ENCODE measurements at regions not wholly inside any gene's neighbourhood (a gene's known extent, or its start where the extent isn't known, plus 50 kb on each side); places are given as distances from the start of the nearest gene placed in this dataset.

- intact Hi-C loops (cut with DNase I) = no loop called here
- Histone ChIP-seq H3K4me3 (no peak overlapping the region), H3K27ac (no peak overlapping the region), H3K9me3 (peaks cover 0 to 2% (median 0%) of the 10 kb centered on the region in 4 donors), H3K36me3 (no peaks in the 10 kb centered on the region), H3K27me3 (no peaks in the 10 kb centered on the region), H3K4me1 (no peaks in the 10 kb centered on the region)
- TF ChIP-seq CTCF (IDR thresholded peaks at IDR 0.05) (no peak), POLR2A (IDR thresholded peaks at IDR 0.05) (no peak), EP300 (IDR thresholded peaks at IDR 0.05) (no peak), POLR2AphosphoS5 (IDR thresholded peaks at IDR 0.05) (no peak)
- no peak for DNase-seq
Observed at GRCh38 chr2:57692395-57692794, 354.2 kb upstream of the VRK2 start.

- Histone ChIP-seq H3K36me3 (no peaks in the 10 kb centered on the region), H3K27me3 (no peaks in the 10 kb centered on the region), H3K9me3 (peaks cover 0 to 2% (median 0%) of the 10 kb centered on the region in 4 donors), H3K4me3 (no peak overlapping the region), H3K4me1 (no peaks in the 10 kb centered on the region), H3K27ac (no peak overlapping the region)
- no peak for DNase-seq
- no peak for TF ChIP-seq POLR2AphosphoS5 (IDR thresholded peaks at IDR 0.05)
- no peak for TF ChIP-seq POLR2A (IDR thresholded peaks at IDR 0.05)
- TF ChIP-seq CTCF (IDR thresholded peaks at IDR 0.05) = no peak
- TF ChIP-seq EP300 (IDR thresholded peaks at IDR 0.05) = no peak
- intact Hi-C loops (cut with DNase I) = no loop called here
Observed at GRCh38 chr2:57693177-57693576, 353.4 kb upstream of the VRK2 start.

GRCh38 chr2:57693965-57694364 is 352.6 kb upstream of the VRK2 start:
- no peak for DNase-seq
- no peak overlapping the region for H3K4me3 ChIP-seq
- no peaks in the 10 kb centered on the region for H3K4me1 ChIP-seq
- no peaks in the 10 kb centered on the region for H3K27me3 ChIP-seq
- H3K27ac ChIP-seq = no peak overlapping the region
- H3K9me3 ChIP-seq = peaks cover 0 to 2% (median 0%) of the 10 kb centered on the region in 4 donors
- 70 to 81% methylated on average over 2 of the region's 2 CpGs for WGBS, 2 donors
- intact Hi-C loops (cut with DNase I) = no loop called here
- no peak for TF ChIP-seq EP300 (IDR thresholded peaks at IDR 0.05)
- TF ChIP-seq POLR2AphosphoS5 (IDR thresholded peaks at IDR 0.05) = no peak
- no peak for TF ChIP-seq CTCF (IDR thresholded peaks at IDR 0.05)
- TF ChIP-seq POLR2A (IDR thresholded peaks at IDR 0.05) = no peak
- no peaks in the 10 kb centered on the region for H3K36me3 ChIP-seq

GRCh38 chr2:57696016-57696415 is 350.6 kb upstream of the VRK2 start:
- H3K9me3 ChIP-seq = no peaks in the 10 kb centered on the region
- H3K4me3 ChIP-seq = no peak overlapping the region
- no peaks in the 10 kb centered on the region for H3K27me3 ChIP-seq
- intact Hi-C loops (cut with DNase I) = no loop called here
- no peak for TF ChIP-seq EP300 (IDR thresholded peaks at IDR 0.05)
- TF ChIP-seq CTCF (IDR thresholded peaks at IDR 0.05) = no peak
- no peak for TF ChIP-seq POLR2A (IDR thresholded peaks at IDR 0.05)
- no peak for TF ChIP-seq POLR2AphosphoS5 (IDR thresholded peaks at IDR 0.05)
- no peak for DNase-seq
- H3K4me1 ChIP-seq = no peaks in the 10 kb centered on the region
- no peak overlapping the region for H3K27ac ChIP-seq
- H3K36me3 ChIP-seq = no peaks in the 10 kb centered on the region
- WGBS, 2 donors = 84 to 92% methylated on average over 4 of the region's 4 CpGs

- Histone ChIP-seq H3K27me3 (no peaks in the 10 kb centered on the region), H3K9me3 (no peaks in the 10 kb centered on the region), H3K4me1 (no peaks in the 10 kb centered on the region), H3K36me3 (no peaks in the 10 kb centered on the region), H3K4me3 (no peak overlapping the region), H3K27ac (no peak overlapping the region)
- intact Hi-C loops (cut with DNase I) = no loop called here
- DNase-seq = no peak
- TF ChIP-seq POLR2A (IDR thresholded peaks at IDR 0.05) (no peak), EP300 (IDR thresholded peaks at IDR 0.05) (no peak), POLR2AphosphoS5 (IDR thresholded peaks at IDR 0.05) (no peak)
- 60 to 68% methylated on average over 1 of the region's 1 CpG for WGBS, 2 donors
Observed at GRCh38 chr2:57698392-57698791, 348.2 kb upstream of the VRK2 start.
